Heart left ventricle (tissue), 16 donors: ENCODE measurements at regions not wholly inside any gene's neighbourhood (a gene's known extent, or its start where the extent isn't known, plus 50 kb on each side); places are given as distances from the start of the nearest gene placed in this dataset.
"Not testable (repeated sequence)": the region's sequence is repeated elsewhere in the genome, so short reads cannot be mapped to it uniquely, and the experiment has no call there.

Experiments
- ATAC-seq, 4 donors: fragments of 200-7000 bp; cut with Tn5 transposase; one replicate each; pipeline ENCODE4 v1.9.1; 2020 to 2022; ENCODE audit warnings: moderate library complexity in 4 of 4, mild to moderate bottlenecking in 3 of 4, moderate number of reproducible peaks in 1 of 4
- DNase-seq, 5 donors: peaks; one replicate each; pipeline ENCODE4 v3.0.0-alpha.2; 2020
- H3K27ac ChIP-seq, 12 donors: fragments of 200-600 bp; sonication (generic) in 4 of 12; one replicate each; pipeline versions ENCODE4 v1.5.0 to v1.8.0; 2016 to 2022; ENCODE audit warnings: mild to moderate bottlenecking in 2 of 12
- H3K27me3 ChIP-seq, 9 donors: fragments of 200-600 bp; sonication (generic) in 2 of 9; one replicate each; pipeline versions ENCODE4 v1.5.1 to v1.8.0; 2016 to 2022; ENCODE audit warnings: mild to moderate bottlenecking in 3 of 9
- H3K36me3 ChIP-seq, 9 donors: fragments of 200-600 bp; sonication (generic) in 2 of 9; one replicate each; pipeline versions ENCODE4 v1.5.0 to v1.8.0; 2018 to 2022; ENCODE audit warnings: mild to moderate bottlenecking in 2 of 9
- H3K4me1 ChIP-seq, 12 donors: fragments of 200-600 bp; sonication (generic) in 4 of 12; one replicate each; pipeline versions ENCODE4 v1.5.0 to v1.8.0; 2016 to 2022; ENCODE audit warnings: mild to moderate bottlenecking in 3 of 12
- H3K4me3 ChIP-seq, 12 donors: fragments of 200-600 bp; sonication (generic) in 4 of 12; one replicate each; pipeline versions ENCODE4 v1.5.0 to v1.8.0; 2017 to 2022; ENCODE audit warnings: mild to moderate bottlenecking in 9 of 12, moderate library complexity in 4 of 12
- H3K9me3 ChIP-seq, 12 donors: fragments of 200-600 bp; sonication (generic) in 4 of 12; one replicate each; pipeline versions ENCODE4 v1.5.0 to v1.8.0; 2016 to 2022; ENCODE audit warnings: mild to moderate bottlenecking in 1 of 12
- CTCF ChIP-seq, 12 donors: fragments of 200-600 bp; sonication (generic) in 4 of 12; IDR thresholded peaks; one replicate each; pipeline versions ENCODE4 v1.5.0 to v1.8.0; 2018 to 2022; ENCODE audit warnings: antibody characterized with exemption in 12 of 12, mild to moderate bottlenecking in 5 of 12
- POLR2A ChIP-seq, 2 donors: fragments of 450-650 bp; IDR thresholded peaks; one replicate each; pipeline ENCODE4 v1.6.1; 2017; ENCODE audit warnings: antibody characterized with exemption in 2 of 2, mild to moderate bottlenecking in 2 of 2, moderate library complexity in 2 of 2
- WGBS, 4 donors: extraction: QIAGEN DNeasy Blood & Tissue Kit in 2 of 4; methylation state at CpG; one replicate each; pipeline versions ENCODE4 v1.1.5 to v1.1.7; 2013 to 2018; 5-methylcytosine and 5-hydroxymethylcytosine counted together
- intact Hi-C, 10 donors: fragments of 100-400 bp; cut with DNase I; formaldehyde crosslinking; loops; one replicate each; pipeline versions ENCODE4 v1.11.1 to v1.14.2; 2022
- donor health status: ischemic (EF 13 %, LVEDD 7.1; RV severe dilation, severe dysfunction).
- donor health status: healthy with polysubstance abuse.
- donor health status: DM: no; HTN: yes; CAD: no.
- donor health status: DM: no; HTN: no; CAD: no.
- donor health status: ischemic (EF 25% LVEDD 6.9; RV normal size, moderate dysfunction).
- donor health status: ischemic (EF 25% LVEDD 5.7; RV mildly dilated, moderate dysfunction).
- donor health status: healthy.
- donor health status: DM: yes; HTN: yes; CAD: no.
- donor health status: ischemic (EF 35%, LVEDD 5.7; RV mildly dilated, moderate dysfunction).
- donor health status: nonischemic (EF 11% LVEDD 7.7; RV severe dilation, severe dysfunction).
- donor health status: DM: yes; HTN: yes; CAD: no.
- donor health status: PGD.
- donor health status: ischemic (EF 29% LVEDD 5.4; RV normal size, mild dysfunction).
- donor health status: nonischemic (EF 23%, LVEDD 6.1; RV moderate dilation, normal function).

- H3K4me1 ChIP-seq: peaks cover 0 to 5% (median 0%) of the 10 kb centered on the region in 12 donors
- peaks cover 0 to 4% (median 0%) of the 10 kb centered on the region in 12 donors for H3K9me3 ChIP-seq
- H3K36me3 ChIP-seq: no peaks in the 10 kb centered on the region
- intact Hi-C loops: no loop called here
- peaks cover 0 to 3% (median 0%) of the 10 kb centered on the region in 9 donors for H3K27me3 ChIP-seq
- 18 to 31% (median 23%) methylated on average over 12 to 18 of the region's 18 CpGs for WGBS, 4 donors
- TF ChIP-seq POLR2A (IDR thresholded peaks at IDR 0.05) (no peak), CTCF (IDR thresholded peaks at IDR 0.05) (no peak)
- DNase-seq: peak in 4 of 5 donors; percentile 21 to 72 (median 54)
- H3K4me3 ChIP-seq: no peak overlapping the region
- no peak overlapping the region for H3K27ac ChIP-seq
- ATAC-seq: peak in 3 of 4 donors; percentile 13 to 61 (median 28)
Measured at GRCh38 chr13:30832845-30833332, 73.2 kb upstream of the MEDAG start.

GRCh38 chr13:30835442-30835841 lies 70.6 kb upstream of the MEDAG start:
- H3K4me1 ChIP-seq: peaks cover 0 to 5% (median 0%) of the 10 kb centered on the region in 12 donors
- ATAC-seq (peak in 1 of 4 donors; percentile 34), DNase-seq (no peak)
- peaks cover 0 to 3% (median 0%) of the 10 kb centered on the region in 9 donors for H3K27me3 ChIP-seq
- TF ChIP-seq CTCF (IDR thresholded peaks at IDR 0.05): no peak
- no peak for TF ChIP-seq POLR2A (IDR thresholded peaks at IDR 0.05)
- intact Hi-C loops: no loop called here
- H3K9me3 ChIP-seq: no peaks in the 10 kb centered on the region
- H3K4me3 ChIP-seq: no peak overlapping the region
- WGBS, 4 donors: 32 to 59% (median 45%) methylated on average over 7 to 9 of the region's 9 CpGs
- no peaks in the 10 kb centered on the region for H3K36me3 ChIP-seq
- no peak overlapping the region for H3K27ac ChIP-seq

GRCh38 chr13:30837227-30838159 lies 68.6 kb upstream of the MEDAG start:
- Histone ChIP-seq H3K4me3 (no peak overlapping the region), H3K9me3 (no peaks in the 10 kb centered on the region), H3K36me3 (no peaks in the 10 kb centered on the region), H3K4me1 (peaks cover 0 to 5% (median 0%) of the 10 kb centered on the region in 12 donors), H3K27ac (no peak overlapping the region), H3K27me3 (peaks cover 0 to 3% (median 0%) of the 10 kb centered on the region in 9 donors)
- intact Hi-C loops: no loop called here
- WGBS, 4 donors: 91 to 94% (median 92%) methylated on average over 11 of the region's 11 CpGs
- TF ChIP-seq POLR2A (IDR thresholded peaks at IDR 0.05) (no peak), CTCF (IDR thresholded peaks at IDR 0.05) (no peak)
- ATAC-seq (no peak), DNase-seq (no peak)

- H3K27ac ChIP-seq, H3K27me3 ChIP-seq, DNase-seq, H3K4me1 ChIP-seq, H3K4me3 ChIP-seq, H3K36me3 ChIP-seq, H3K9me3 ChIP-seq, ATAC-seq, intact Hi-C loops: not testable (repeated sequence)
- WGBS, 4 donors: 93 to 100% (median 96%) methylated on average over 6 to 29 of the region's 30 CpGs; no CpG with 5 or more reads in 1 of the 4 donors
Measured at GRCh38 chr13:30839636-30840035, 66.4 kb upstream of the MEDAG start.
